Left lobe of liver (tissue), 2 donors: ENCODE measurements at regions not wholly inside any gene's neighbourhood (a gene's known extent, or its start where the extent isn't known, plus 50 kb on each side); places are given as distances from the start of the nearest gene placed in this dataset.
A peak's percentile ranks its signal among the peaks of the same experiment; 100 is the strongest.

Source experiments
- ATAC-seq: fragments of 200-7000 bp; cut with Tn5 transposase; one replicate; pipeline ENCODE4 v1.9.1; 2020; ENCODE audit warnings: mild to moderate bottlenecking, moderate library complexity
- DNase-seq: peaks from one replicate; pipeline ENCODE4 v3.0.0-alpha.2; 2020; ENCODE audit warnings: low spot score
- donor health status: DM: no; HTN: no; CAD: no; lungs with moderate emphysema.
- donor health status: DM: no; HTN: yes; CAD: no.

DNA sequence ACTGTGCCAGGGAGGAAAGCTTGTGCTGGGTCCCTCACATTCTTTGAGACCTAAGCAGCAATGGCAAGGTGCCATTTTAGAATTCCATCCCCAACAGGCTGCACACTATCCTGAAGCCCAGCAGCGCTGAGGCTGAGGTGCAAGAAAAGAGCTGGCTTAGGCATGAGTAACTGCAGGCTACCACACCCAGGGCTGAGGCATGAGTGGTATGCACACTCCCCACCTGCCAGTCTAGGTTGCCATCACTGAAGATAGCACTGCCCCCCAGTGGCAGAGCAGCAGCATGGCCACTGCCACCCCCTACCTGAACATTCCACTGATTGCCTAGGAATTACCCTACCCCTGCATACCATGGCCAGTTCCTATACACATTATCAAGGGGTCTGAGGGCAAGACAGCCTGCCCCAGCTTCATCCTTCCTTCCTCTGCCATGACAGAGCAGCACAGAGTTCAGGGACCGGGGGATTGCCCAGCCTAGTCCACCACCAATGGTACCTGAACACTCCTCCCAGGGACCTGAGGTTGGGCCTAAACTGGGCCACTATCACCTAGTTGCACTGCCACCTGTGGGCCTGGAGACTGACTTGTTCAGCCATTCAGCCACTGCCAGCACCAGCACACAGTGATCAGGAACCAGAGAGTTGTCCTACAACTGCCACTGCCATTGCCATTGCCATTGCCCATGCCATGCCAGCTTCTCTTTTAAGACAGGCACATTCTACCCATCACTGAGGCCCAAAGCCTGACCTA is 129.8 kb downstream of the SATB1 start:
- ATAC-seq (peak; percentile 72), DNase-seq (no peak)

DNA sequence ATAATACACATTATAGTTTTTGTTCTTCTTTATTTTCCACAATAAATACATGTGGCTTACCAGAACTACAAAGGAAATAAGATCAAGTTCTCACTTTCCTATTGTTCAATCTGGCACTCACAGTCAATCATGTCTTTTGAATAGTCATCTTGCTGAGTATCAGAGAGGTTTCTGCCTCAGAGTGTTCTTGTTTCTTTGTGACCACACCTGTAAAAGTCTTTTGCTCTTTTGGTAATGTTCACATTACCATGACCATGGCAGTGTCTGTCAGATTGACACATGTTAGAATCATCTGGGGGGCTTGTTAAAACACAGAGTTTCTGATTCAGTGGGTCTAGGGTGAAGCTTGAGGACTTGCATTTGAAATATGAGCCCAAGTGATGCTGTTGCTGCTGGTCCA is 135.0 kb downstream of the SATB1 start:
- ATAC-seq, result no peak

DNA sequence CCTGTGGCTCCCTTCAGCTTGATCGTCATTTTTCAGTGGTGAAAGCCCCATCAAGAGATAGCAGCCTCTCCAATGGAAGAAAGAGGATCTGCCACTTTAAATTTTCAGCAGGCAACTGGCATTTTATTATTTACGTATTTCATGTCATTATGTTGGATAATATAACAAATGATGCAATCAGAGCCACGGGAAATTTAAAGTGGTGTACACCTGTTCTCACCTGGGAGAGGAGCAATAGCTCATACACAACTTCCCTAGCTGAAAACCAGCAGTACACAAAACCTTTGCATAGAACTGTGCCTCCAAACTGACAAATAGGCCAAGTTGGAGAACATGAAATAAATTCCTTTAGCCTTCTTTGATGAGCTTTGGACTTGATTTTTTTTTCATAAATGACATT is 136.9 kb downstream of the SATB1 start:
- DNase-seq (no peak), ATAC-seq (no peak)

More for the DNA sequence above, 135.0 kb downstream of the SATB1 start:
- no peak for DNase-seq

DNA sequence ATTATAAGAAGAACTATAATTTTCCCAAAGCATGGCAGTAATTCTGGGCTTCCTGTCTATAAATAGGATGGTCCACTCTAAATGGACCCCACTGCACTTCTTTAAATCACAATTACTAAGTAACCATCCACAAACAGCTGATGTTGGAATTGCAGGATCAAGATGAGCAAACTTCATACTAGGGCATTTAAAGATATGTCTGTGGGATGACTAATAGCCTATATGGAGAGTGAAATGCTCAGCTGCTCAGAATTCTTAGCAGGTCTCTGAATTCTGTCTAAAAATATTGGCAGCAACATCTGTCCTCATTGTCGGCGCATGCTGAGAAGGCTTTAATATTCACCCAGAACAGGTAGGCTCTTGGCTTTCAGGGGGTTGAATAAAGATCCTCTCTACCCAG is 140.4 kb downstream of the SATB1 start:
- ATAC-seq (no peak), DNase-seq (no peak)

DNA sequence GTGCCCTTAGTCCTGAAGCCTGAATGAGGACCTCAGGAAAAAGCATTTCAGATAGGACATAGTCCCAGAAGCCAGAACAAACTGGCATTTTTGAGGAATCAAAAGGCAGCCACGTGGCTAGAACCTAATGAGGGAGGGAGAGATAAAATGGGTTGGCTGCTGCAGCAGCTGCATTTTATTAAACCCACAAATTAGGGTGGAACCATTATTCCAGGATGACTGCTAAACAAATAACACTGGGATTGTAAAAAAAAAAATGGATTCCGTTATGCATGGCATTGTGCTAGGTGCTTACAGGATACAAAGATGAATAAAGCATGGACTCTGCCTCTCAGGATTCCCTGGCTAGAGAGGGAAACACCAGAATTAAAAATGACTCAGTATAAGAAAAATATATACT is 141.5 kb downstream of the SATB1 start:
- DNase-seq (no peak), ATAC-seq (no peak)

DNA sequence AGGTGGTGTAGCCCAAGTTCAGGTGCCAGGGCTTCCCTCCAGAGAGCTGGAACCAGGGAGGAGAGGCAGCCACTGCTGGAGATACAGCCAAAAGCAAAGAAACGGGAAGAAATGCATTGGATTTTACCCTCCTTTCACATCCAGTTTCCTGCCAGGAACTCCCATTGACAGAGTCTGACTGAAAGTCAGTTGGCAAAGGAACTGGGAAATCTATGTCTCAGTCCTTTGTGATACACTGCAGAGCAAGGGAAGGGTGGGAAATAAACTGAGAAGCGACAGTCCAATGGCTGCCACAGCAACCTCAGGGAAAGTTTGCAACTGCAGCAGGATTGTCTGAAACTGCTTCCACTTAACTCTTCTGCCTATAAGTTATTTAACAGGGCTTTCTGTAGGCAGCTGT is 142.6 kb downstream of the SATB1 start:
- no peak for ATAC-seq
- DNase-seq, result no peak

DNA sequence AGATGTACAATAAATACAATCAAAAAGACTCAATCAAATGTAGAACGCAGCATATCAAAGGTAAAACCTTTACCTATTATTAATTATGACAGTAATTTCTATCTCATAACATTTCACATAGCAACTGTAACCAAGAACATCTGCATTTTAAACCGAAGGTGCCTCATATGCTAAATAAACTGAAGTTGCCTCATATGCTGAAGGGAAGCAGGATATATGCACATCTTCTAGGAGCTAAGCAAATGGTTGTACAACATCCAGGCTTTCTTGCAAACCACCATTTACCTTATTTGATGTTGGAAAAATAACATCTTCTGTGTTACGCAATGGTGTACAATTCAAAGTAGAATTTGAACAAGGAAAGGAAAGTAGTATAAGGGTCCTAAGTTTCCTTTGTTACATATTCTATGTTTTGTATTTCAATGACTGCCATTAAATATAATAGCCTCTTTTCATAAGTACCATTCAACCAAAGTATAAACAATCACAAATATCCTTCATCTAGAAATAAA is 145.9 kb downstream of the SATB1 start:
- DNase-seq (no peak), ATAC-seq (no peak)

DNA sequence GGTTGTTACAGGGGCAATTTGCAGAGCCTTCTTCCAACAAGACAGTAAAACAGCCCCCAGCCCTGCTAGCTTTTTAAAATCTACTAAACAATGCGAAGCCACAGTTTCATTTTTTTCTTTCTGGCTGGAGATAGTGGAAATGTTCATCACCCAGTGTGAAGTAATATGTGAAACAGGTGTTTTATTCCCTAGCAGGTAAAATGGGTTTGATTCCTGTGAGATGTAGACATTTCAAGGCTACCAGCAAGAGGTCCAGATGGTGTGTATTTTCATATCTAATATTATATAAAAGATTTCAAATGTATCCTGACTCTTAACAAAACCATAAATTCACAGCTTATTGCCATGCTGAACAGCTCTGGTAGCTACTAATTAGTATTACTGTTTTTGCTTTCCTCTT is 160.3 kb downstream of the SATB1 start:
- ATAC-seq (no peak), DNase-seq (no peak)

DNA sequence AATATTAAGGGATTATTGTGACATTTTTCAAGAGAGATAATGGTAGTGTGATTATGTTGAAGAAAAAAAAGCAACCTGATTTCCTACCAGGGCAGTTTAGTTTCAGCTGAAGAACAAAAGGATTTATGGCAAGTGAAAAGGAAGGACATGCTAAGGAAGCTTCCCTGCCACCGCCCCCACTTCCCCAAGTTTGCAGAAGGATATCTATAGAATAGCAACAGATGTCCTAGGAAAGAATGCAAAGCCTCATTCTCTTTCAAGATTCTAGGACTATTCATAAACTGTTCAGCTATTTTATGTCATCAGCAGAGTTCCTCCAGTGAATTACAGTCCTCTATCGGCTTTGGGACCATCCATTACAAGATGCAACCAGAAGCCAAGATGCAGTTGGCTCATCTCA is 160.8 kb downstream of the SATB1 start:
- ATAC-seq (no peak), DNase-seq (no peak)

DNA sequence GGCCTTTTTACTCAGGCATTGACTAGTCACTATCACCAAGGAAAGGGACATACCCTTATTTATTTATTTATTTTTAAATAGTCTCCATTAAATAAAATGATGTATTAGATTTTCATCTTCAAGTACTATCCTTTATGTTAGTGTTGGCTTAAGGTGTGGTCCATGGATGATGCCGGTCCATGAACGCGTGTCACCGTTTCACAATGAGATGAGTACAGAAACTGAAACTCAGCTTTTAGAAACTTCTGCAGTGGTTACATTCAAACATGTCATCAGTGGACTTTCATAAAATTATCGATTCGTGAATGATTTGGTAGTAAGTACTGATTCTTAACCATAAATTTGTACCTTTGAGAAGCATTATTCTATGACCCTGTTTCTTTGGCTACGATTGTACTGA is 166.6 kb downstream of the SATB1 start:
- no peak for DNase-seq
- ATAC-seq, result no peak

DNA sequence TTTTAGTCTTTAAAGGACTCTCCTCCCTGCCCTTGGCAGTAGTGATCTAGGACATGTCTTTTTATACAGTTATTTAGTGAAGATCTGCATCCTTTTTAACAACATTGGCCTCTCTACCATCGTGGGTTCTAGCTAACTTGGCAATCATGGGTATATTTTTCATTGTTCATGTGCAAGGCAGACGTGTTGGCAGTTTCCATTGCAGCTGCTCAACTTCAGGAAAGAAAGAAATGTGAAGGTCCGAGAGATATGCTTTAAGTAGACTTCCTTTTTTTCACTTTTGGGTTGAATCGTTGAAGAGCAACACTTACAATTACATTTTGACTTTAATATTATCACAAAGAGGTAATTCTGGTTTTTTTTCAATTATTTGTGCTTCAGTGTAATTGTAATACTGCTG is 172.6 kb downstream of the SATB1 start:
- DNase-seq (no peak), ATAC-seq (no peak)

DNA sequence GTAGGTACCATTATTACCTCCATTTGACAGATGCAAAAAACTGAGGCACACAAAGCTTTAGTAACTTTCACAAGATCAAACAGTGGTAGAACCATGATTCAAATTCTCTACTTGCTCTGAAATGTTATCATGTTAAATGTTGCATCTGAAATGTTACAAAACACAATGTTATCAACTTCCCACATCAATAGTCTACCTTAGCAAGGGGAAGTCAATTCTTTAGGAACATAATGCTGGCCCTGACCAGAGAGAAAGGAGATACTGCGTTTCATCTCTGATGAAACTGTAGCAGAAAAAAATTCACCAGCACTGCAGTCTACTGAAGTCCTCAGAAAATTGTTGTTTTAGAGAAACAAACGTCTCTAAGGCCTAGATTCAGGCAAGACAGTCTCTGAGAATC is 174.1 kb downstream of the SATB1 start:
- DNase-seq (no peak), ATAC-seq (no peak)

DNA sequence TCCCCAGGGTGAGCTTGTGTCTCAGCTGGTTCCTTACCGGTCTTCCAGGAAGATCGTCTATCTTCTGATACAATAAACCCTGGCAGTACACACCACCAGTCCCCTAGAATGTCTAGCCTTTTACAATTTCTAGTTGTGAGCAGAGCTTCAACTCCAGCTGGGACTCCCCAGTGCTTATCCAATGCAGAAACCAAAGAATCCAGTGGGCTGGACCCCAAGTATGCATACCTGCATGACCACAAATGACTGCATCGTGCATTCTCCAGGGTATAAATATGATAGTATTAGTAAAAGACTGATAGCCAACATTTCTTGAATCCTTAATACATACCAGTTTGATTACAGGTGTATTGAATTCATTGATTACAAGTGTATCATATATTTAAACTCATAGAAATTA is 176.0 kb downstream of the SATB1 start:
- no peak for ATAC-seq
- DNase-seq, result no peak

DNA sequence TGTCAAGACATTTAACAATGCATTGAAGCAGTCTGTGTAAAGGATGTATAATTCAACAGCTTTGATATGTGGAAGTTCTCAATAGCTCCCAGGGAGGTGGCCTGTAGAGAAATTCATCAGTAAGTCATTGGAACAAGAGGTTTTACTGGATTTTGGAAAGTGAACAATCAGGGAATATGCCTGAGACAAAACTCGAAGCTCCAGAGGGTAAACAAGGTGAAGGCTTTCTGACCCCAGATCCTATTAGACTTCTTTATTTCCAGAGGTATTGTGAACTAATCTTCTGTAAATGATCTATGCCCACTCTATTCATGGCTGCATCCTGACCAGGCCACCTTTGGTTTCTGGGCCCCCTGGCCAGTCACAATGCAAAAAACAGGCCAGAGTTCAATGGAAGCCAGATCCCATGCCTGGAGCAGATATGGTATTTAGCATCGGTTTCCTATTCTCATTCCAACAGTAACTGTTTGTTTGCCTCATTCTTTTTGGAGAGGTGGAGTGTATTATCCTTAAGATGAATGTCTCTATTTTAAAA is 177.3 kb downstream of the SATB1 start:
- no peak for DNase-seq
- ATAC-seq, result no peak

DNA sequence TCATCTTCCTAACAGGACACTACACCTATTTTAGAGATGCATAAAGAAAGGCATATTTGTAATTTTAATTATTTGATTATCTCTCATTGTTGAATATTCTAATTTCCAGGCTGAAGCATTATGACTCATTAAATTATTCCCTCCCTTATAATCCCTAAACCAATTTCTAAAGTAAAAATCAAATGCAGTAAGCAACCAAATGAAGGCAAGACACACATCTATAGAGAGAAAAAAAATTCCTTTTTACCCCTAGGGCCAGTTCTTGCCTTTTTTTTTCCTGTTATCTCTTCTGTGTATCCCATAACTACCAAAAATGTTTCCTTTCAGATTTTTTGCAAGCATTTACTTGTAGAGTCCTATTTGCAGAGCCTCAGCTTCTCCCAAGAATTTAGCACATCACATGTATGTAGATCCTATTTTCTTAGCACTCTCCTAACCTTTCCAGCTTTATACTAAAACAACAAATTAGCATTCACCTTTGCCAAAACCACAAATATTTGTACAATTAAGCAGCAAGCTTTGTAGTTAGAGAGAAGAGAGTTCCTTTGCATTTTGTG is 177.9 kb downstream of the SATB1 start:
- ATAC-seq (no peak), DNase-seq (no peak)

DNA sequence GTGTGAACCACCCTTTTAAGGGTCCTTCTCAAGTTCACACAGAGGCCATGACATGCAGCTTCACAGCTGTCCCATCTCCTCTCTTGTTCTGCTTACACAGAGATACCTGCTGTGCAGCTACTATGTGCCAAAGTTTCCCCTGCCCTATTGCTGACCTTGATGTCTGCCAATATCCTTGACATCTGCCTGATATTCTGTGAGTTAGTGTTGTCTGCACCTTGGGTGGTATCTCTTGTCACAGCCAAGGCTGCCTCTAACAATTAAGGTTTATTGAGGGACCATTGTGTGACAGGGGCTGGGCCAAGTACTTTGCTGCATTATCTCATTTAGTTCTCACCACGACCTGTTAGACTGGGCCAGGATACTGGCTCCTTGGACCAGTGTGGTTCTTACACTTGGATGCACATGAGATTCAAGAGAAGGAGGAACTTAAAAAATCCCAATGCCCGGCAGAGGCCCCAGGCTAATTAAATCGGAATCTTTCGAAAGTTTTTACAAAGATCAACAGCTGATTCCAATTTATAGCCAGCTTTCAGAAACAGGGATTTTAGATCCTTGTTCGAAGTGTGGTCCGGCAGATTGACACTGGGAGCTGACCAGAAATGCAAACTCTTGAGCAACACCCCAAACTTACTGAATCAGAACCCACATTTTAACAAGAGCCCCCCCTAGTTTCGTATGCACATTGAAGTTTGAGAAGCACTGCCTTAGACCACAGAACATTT is 178.6 kb downstream of the SATB1 start:
- ATAC-seq (no peak), DNase-seq (no peak)

DNA sequence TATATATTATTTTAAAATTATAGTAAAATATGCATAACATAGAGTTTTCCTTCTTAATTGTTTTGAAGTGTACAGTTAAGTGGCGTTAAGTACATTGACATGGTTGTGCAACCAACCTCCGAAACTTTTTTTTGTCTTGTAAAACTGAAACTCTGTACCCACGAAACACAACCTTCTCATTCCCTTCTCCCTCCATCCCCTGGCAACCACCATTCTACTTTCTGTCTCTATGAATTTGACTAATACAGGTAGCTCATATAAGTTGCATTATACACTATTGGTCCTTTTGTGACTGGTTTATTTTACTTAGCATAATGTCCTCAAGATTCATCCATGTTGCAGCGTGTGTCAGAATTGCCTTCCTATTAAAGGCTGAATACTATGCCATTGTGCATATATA is 179.4 kb downstream of the SATB1 start:
- ATAC-seq, result no peak

DNA sequence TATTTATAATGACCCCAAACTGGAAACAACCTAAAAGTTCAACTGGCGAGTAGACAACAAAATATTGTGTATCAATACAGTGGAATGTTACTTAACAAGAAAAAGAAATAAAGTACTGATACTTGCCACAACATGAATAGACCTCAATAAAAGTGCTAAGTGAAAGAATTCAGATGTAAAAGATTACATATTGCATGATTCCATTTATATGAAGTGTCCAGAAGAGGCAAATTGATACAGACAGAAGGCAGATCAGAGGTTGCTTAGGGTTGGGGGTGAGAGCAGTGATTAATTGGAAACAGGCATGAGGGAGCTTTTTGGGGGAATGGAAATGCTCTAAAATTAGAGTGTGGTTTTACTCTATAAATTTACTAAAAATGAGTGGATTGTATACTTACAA is 183.3 kb downstream of the SATB1 start:
- DNase-seq, result no peak
- no peak for ATAC-seq

More for the DNA sequence above, 179.4 kb downstream of the SATB1 start:
- DNase-seq, result no peak

DNA sequence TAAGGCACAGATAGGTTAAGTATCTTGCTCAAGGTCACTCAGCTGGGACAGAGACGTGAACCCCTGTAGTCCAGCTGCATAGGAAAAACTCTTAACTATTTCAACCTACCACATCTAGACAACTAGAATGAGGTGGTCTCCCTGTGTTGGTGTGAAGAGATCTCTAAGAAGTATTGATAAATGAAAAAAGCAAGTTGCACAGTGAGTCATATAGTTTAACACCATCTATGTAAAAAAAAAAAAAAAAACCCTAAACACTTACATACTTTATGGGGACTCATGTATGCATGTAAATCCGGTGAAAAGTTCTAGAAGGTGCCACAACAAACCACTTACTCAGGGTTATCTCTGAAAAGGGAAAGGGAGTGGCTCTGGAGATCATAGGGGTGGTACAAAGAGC is 185.5 kb downstream of the SATB1 start:
- DNase-seq (no peak), ATAC-seq (no peak)

DNA sequence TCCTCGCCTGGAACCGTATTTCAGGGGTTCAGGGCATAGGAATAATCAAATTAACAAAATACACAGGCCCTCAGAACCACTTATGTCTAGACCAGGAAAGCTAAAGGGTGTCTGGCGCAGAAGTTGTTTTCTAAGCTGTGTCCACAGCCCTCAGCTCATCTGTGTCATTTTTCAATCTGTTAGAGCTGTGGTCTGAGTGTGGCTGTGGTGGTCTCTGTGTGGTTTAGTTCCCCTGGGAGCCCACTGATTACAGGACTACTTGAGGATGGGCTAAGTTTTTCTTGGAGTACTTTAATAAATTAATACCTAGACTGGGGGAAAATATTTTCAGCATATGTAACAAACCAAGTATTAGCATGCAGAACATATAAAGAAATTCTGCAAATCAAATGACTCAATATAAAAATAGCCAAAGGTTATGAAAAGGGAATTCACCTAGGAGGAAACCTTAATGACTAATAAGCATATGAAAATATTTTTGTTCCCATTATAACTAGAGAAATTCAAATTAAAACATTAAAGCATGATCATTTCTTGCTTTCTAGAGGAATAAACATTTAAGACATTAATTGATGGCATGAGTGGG is 186.3 kb downstream of the SATB1 start:
- DNase-seq (no peak), ATAC-seq (no peak)

DNA sequence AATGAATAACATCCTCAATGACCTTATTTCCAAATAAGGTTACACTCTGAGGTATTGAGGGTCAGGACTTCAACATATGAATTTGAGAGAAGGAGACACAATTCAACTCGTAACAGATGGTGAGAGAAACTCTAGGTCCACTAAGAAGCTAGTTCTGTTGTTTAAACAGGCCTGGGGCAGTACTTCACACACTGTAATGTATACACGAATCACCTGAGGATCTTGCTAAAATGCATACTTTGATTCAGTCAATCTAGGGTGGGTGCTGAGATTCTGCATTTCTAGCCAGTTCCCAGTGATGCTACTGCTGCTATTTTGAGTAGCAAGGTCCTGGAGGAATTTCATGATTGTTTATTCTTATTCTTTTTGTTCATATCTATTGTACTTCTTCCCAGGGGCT is 186.8 kb downstream of the SATB1 start:
- no peak for ATAC-seq

More for the DNA sequence above, 186.8 kb downstream of the SATB1 start:
- DNase-seq, result no peak
